ENCODE measurements at regions not wholly inside any gene's neighbourhood (a gene's known extent, or its start where the extent isn't known, plus 50 kb on each side); places are given as distances from the start of the nearest gene placed in this dataset.
A peak's percentile ranks its signal among the peaks of the same experiment; 100 is the strongest.

DNA sequence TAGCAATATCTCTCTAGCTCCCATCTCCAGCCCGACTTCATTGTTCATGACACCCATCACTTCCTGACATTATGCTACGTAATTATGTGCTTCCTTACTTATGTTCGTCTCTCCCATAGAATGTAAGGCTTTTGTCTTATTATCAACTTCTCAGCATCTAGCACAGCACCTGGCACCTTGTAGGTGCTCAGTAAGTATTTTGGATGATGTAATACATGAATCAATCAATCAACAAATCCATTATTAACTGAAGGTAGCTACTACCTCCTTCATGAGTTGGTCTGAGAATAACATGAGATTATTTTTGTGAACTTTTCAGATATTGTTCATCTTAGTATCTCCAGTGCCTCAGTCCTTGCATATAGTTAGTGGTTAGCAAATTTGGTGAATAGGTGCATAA is 109.3 kb downstream of the EN1 start:
- no peak for DNase-seq

DNA sequence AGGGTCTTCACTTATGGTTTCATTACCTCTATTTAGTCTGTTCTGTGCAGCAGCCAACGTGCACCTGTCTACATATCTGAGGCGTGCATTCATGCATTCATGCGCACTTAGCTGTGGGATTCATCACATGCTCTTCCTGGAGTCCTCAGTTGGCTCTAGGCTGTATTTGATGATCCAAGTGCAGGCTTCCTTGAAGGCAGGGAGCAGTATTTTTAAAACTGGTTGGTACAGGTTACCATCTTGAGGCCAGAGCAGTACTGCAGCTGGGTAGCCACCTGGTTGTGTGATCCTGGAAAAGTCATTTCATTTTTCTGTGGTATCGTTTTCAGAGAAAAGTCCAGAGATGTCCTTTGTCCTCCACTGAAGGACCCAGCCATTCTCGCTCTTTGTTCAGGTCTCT is 109.8 kb downstream of the EN1 start:
- DNase-seq, result no peak

DNA sequence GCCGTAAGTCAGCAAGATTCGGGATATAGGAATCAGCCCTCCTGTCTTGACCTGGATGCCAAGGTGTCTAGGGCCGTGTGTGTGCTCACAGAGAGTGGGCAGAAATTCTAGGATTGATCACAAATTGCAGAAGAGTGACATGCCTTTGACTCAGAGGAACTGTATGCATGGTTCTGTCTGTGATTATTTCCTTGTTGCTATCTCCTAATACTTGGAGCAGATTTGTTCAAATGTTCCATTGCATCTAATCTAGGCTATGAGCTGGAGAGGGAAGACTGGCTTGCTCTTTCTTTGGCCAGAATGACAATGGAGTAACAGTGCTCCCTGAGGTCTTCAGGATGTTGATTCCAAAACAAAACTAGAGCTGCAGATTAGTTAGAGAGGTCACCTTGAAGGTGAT is 115.0 kb downstream of the EN1 start:
- no peak for DNase-seq

DNA sequence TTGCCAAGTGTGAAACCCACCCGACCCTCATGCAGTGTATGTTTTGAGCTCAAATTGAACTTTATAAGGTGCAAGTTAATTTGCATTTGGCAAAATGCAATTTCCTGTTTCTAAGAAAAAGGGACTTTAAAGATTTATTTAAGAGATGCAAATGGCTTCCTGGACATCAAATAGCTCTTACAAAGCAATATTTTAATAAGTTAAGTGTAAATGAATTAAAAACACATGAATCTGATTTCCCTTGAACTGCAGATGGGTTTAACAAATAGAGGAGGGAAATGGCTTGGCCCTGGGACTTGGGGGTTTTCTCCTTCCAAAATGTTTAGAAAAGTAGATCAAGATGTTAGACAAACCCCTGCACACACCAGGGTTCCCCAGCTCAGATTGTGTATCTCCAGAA is 116.0 kb downstream of the EN1 start:
- DNase-seq, result no peak

DNA sequence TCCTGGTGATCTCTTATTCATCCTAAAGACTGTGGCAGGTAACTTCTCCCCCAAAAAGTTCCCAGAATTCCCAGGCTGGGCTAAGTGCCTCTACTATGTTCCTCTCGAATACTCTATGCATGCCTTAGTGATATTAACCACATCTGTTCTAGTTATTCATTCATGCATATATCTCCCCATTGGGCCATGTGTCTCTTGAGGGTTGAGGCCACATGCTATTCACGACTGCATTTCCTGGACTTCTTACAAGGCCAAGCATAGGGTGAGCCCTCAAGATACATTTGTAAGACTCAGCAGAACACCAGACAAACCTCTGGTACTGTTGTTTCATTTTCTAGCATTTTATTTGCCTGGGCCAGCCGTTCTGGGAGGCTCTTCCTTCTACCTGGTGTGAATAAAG is 117.0 kb downstream of the EN1 start:
- no peak for DNase-seq

DNA sequence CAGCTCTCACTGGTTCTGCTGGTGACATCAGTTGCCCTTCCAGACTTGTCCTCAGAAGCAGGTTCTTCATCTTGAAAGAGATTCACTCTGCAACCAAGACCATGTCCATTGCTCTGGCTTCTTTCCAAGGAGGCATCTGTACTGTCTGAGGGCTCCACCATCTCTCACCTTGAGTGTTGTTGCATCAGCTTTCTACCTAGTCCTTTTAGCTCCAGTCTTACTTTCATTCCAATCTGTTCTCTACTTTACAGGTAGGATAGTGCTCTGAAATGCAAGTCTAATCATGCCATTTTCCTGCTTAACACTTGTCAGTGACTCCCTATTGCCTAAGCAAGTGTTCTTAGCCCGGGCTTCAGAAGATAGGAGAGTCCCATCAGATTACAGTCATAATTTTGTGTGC is 117.7 kb downstream of the EN1 start:
- no peak for DNase-seq

DNA sequence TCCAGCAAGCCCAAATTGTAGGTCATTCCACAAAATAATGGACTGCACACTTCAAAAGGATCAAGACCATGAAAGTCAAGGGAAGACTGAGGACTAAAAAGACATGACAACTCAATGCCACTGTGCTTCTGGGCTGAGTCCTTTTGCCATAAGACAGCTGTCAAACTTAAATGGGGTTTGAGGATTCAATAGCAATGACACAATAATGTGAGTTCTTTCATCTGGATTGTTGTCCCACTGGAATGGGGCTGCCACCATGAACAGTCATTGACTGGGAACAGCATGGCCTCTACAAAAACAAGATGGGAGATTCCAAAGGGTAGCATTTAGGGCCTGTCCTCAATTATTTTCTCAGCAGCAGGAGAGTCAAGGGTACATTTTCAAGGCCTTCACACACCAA is 118.5 kb downstream of the EN1 start:
- no peak for DNase-seq

DNA sequence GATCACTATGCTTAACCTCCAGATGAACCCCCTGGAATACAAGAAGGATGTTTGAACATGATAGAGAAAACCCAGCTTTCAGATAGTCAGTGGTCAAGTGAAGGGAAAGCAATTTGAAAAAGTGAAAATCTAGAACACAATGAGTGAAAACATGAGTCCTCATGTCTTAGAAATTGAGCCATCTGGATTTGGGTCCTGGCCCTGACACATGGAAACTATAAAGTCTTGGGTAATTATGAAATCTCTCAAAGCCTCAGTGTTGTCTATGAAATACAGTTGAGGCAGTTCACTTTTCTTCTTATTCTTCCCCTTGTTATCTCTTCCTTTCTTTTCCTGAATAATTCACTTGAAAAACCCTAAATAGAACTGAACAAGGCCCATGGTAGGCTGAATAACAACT is 120.6 kb downstream of the EN1 start:
- no peak for DNase-seq

DNA sequence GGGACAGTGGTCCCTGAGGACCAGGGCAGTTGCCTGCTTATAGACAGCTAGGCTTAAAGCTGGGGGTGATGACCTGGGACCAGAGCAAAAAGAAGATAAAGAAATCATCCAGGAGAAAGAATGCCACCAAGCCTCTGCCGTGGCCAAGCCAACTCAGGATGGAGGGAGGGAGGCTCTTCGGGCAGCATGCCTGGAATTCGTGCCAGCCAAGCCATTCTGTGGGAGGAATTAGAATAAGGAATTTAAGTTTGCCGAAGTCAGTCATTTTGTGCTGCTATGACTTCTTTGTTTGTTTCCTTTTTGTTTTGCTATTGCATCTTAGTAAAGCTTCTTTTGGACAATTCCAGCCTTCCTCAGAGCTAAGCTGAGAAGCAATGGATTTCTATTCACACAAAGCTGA is 124.1 kb downstream of the EN1 start:
- DNase-seq, result peak; percentile 27

DNA sequence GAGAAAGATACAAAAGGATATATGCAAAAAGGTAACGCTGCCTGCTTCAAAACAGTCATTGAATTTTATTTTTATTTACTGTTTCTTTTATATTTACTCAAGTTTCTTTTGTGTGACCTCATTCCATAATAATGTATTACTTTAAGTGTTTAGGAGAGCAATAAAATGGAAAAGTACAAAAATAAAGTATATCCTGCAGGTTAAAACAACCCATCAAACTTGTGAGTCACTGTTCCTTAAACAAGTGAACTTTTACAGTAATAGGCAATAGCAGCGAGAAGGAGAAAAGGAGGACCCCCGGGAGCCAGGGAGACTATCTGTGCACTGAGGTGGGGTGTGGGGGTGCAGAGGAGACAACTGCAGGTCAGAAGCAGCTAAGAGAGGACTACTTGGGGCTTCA is 124.5 kb downstream of the EN1 start:
- no peak for DNase-seq

DNA sequence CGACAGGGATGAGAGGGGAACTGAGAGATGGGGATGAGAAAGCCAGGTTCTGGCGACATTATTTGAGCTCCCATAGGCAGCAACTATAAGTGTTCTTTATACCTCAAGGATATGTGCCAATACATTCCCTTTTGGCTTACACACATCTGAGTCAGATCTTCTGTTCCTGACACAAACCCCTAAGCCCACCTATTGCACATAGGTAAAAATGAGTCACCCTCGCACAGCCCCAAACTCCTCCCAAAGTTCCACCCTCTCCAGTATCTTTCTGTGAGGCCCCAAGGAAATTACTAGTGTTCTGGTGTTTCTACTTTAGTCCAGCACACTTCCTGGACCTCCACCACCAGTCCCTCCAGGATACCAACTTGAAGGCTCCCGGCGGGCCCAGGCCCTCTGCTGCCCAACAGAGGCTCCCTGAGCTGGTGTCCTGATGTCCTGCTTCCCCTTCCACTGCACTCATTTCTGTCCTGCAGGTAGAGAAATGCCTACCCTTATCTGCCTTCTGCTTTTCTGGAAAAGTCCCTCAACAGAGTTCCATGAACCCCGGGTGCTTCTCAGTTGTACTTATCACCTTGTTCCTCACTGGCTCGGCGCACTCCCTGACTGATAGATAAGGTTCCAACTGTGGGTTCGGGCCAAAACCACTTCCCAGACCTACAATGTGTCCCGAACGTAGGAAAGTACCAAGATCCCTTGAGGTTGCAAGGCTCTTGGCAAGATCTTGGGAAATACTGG is 125.5 kb downstream of the EN1 start:
- no peak for DNase-seq

DNA sequence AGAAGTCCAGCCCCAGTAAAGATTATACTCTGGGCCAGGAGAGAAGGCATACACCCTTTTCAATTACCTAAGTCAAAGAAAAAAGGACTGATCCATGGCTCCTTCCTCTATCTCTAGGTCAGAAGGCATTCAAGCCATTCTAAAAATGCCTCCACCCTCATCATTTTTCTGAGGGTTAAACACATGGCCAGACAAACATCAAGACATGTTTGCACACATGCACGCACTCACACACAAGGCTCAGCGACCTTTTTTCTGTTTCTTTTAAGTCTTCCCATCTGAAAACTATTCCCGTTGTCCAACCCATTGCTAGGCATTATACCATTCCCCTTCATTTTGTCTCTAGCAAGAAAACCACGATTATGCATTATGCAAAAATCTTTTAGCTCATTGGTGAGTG is 126.6 kb downstream of the EN1 start:
- no peak for DNase-seq

DNA sequence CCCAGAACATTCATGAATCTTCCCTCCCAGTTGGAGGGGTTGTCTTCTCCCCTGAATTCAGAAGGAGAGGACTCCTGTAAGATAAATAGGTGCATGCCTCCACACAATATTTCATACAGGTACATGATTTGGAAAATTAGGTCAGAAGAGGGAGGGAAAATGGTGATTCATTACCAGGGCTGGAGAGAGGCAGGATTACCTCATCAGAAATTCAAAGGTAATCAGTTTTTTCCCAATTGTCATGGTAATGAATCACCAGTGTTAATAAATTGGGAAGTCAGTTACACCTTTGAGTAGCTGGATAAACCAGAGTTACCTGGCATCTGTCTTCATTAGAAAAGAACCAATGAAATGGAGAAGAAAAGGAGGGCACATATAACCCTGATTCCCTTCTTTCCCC is 128.5 kb downstream of the EN1 start:
- DNase-seq, result no peak

DNA sequence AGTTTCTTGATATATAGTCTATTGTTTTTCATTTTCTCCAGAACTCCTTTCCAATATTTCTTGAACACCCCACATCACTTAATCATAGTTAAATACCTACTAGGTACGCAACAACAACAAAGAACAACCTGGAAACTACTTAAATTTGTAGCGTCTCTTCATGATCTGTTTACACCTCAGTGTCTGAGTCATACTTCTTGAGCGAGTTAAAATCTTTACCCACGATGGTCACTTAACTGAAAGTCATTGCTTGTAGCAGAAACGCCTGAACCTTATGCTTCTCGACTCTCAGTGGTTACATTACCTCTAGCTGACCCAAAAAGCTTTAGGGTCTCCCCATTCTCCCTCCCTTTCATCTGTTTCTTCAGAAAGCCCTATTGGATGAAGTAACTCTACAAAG is 131.3 kb downstream of the EN1 start:
- no peak for DNase-seq

DNA sequence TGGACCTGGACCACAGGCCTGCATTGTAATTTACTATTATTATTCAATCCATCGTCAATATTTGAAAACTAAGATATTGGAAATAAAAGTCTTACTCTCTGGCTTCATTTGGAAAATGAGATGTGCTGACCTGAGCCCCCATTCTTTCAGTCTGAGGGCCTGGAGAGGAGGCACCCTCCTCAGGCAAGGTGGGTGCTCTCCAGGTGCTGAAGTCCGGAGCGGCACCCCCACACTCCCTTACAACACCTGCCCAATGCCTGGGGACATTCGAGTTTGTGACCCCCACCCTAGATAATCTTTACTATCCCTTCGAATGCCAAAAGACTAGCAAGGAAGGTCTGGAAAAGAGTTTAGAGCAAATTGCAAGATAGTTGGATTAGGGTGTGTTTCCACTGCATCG is 133.3 kb downstream of the EN1 start:
- no peak for DNase-seq

DNA sequence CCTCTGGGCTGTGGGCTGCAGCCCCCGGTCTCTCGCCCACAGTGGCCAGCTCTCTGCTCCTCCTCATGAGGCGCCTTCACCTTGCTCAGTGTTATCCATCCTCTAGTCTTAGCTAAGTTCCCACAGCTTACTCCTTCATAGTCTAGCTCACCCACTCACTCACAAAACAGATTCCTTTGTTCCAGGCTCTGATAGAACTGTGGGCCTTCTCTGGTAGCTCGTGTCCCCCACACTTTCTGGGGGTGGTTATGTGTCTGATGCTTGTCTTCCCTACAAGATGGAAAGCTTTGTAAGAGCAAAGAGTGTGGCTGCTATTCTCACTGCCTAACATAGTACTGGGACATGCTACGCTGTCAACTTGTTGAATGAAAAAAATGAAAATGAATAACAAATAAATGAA is 135.8 kb downstream of the EN1 start:
- no peak for DNase-seq

DNA sequence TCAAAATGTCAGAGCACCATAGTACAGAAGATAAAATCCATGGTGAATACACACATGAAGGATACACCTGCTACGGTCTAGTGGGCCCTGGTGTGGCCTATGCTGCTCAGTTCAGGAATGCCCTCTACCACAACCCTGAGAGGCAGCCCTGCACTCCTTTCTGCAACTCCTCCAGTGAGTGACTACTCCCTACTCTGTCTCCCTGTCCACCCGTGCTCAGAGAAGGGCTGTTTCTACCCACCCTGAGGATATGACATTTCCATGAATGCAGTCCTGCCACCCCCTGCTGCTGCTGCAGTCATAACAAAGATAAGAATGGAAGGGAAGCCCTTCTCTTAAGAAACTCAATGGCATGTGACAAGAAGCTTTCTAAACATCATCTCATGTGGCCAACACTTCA is 137.0 kb downstream of the EN1 start:
- DNase-seq, result no peak

DNA sequence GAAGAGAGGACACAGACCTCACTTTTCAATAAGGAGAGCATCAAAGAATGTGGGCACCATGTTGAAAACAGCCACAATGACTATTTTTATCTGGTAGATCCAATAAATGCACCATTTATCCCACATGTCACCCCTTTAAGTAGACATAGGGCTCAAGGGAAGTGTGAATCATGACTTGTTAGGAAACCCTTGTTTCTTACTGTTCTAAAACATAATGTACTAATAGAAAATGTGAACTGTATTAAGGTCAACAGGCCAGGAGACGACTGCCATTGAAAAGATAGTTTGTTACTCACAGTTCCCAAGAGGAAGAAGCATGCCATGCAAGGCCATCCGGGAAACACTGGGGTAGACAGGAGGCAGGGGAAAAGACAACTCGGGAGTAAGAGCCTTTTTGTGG is 137.7 kb downstream of the EN1 start:
- no peak for DNase-seq

DNA sequence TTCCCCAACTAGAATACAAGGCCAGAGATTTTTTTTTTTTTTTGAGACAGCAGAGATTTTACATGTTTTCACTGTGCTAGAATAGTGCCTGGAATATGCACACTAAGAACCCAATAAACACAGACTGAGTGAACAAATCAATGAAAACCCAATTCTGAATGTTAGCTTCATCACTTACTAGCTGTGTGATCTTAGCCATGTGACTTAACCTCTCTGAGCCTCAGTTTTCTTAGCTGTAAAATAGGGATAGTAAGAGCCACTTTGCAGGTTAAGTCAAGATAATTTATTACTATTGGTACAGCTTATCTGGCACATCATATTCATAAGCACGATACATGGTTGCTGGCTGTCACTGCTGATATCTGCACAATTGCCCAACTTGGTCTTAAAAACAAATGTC is 140.6 kb downstream of the EN1 start:
- no peak for DNase-seq

DNA sequence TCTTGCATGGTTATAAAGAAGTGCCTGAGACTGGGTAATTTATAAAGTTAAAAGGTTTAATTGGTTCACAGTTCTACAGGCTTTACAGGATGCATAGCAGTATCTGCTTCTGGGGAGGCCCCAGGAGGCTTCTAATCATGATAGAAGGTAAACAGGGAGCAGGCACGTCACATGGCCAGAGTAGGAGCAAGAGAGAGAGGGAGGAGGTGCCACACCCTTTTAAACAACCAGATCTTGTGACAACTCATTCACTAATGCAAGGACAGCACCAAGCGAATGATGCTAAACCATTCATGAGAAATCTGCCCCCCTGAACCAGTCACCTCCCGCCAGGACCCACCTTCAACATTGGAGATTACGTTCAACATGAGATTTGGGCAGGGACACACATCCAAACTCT is 141.1 kb downstream of the EN1 start:
- DNase-seq, result no peak

DNA sequence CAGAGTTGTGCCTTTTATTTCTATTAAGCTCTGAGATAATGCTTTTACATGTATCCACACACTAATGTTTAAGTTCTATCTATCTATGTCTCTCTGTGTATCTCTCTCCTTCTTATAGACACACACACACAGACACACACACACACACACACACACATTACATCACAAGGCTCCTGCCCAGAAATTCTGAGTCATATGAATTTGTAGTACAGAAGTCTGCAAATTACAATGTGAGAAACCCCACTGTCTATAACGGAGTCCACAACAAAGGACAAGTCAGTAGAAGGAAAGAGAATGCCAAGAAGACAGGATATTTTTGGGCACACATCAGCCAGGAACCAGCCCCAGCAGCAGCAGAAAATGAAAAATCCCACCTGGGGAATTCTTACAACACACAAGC is 142.4 kb downstream of the EN1 start:
- no peak for DNase-seq

DNA sequence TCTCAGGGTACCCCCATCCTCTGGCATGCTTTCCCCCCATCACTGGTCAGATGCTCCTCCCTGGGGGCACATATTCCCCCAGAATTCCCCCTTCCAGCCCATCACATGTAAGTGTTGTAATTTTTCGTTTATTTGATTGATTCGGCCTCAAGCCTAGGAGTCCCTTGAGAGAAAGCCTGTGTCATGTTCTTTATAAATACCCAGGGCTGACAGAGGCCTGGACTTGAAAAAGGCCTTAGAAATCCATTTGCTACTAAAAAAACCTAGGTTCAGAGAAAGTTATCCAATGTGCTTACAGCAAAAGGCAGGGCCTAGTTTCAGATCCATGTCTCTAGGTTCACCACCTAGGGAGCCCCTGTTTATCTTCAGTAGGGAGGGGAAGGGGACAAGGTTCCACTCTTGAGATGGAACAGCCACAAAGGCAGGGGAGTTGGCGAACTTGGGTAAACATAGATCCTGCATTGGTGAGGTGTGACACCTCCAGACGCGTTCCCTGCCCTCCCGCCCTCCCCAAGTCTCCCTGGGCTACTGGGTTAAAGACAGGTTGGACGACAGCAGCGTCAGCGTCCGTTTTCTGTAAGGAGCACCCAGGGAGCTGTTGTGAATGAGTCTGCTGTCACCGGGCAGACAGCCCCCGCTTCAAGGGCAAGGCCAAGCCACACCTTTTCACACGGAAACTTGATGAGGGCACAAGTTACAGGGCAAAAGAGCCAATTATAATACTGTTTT is 147.8 kb downstream of the EN1 start:
- DNase-seq, result no peak

DNA sequence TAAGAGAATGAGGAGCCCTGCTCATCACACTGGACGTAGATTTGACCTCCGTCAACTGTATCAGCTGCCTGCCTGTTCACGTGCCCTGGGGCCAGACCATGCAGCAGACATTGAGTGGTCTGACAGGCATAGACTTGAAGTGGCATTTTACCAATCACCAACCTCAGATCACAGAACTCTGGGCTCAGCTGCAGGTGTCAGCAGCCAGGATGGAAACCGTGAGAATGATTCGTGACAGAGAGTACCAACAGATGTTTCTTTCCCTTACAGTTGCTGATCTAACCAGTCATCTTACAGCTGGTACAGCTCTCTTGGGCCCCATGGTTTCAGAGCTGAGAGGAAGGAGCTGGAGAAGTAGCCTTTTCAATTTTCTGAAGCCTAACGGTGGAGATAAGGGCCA is 148.9 kb downstream of the EN1 start:
- no peak for DNase-seq

DNA sequence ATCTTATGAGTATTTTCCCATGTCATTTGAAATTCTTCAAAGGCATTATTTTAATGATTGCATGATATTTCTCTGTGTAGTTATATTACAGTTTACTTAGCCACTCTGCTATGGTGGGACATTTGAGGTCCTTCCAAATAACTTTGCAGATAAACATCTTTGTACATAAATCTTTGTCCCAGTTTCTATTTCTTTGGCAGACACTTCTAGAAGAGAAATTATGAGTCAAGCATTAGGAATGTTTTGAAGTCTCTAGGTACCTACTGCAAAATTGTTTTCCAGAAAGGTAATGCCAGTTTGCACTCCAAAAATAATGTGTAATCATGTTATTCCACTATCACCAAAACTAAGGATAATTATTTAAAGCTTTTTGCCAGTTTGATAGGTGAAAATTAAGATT is 149.7 kb downstream of the EN1 start:
- peak; percentile 28 for DNase-seq

All from EL (cell line).